ENCODE measurements at regions not wholly inside any gene's neighbourhood (a gene's known extent, or its start where the extent isn't known, plus 50 kb on each side); places are given as distances from the start of the nearest gene placed in this dataset.
"Not testable (repeated sequence)": the region's sequence is repeated elsewhere in the genome, so short reads cannot be mapped to it uniquely, and the experiment has no call there.

- no peak overlapping the region for H3K27ac Mint-ChIP-seq
- H3K9me3 Mint-ChIP-seq = peaks cover 0 to 3% (median 0%) of the 10 kb centered on the region in 7 donors
- TF ChIP-seq CTCF (IDR thresholded peaks at IDR 0.05) = no peak
- H3K4me1 Mint-ChIP-seq = no peaks in the 10 kb centered on the region
- intact Hi-C loops (cut with micrococcal nuclease) = no loop called here
- H3K4me1 ChIP-seq (ENCODE audit: control insufficient read depth in 1 of 2, insufficient read depth in 2 of 2, low read length in 2 of 2) = no peaks in the 10 kb centered on the region
- DNase-seq = no peak
- H3K27me3 Mint-ChIP-seq (ENCODE audit: low read depth in 3 of 3) = peaks cover 1 to 2% (median 1%) of the 10 kb centered on the region in 3 donors
- H3K9ac ChIP-seq (ENCODE audit: insufficient read depth, low read length, poor library complexity, severe bottlenecking) = no peak overlapping the region
- H3K27me3 ChIP-seq (ENCODE audit: control insufficient read depth in 2 of 2, insufficient read depth in 2 of 2, low read length in 2 of 2) = no peaks in the 10 kb centered on the region
- no peak overlapping the region for H3K4me2 ChIP-seq (replicated peaks; ENCODE audit: extremely low read depth, low read length, poor library complexity, severe bottlenecking)
- H3K36me3 Mint-ChIP-seq = no peaks in the 10 kb centered on the region
- H3K36me3 ChIP-seq (replicated peaks in 1 of 2; ENCODE audit: control insufficient read depth in 1 of 2, insufficient read depth in 2 of 2, low read length in 2 of 2) = no peaks in the 10 kb centered on the region
- H3K4me3 ChIP-seq (replicated peaks in 1 of 3; ENCODE audit: low read depth in 2 of 3, low read length in 3 of 3) = no peak overlapping the region
- H3K79me2 ChIP-seq (ENCODE audit: insufficient read depth, low read length) = no peaks in the 10 kb centered on the region
- H4K20me1 ChIP-seq (ENCODE audit: insufficient read depth, low read length) = no peaks in the 10 kb centered on the region
- H3K4me3 Mint-ChIP-seq = no peak overlapping the region
- no peak overlapping the region for H2AFZ ChIP-seq (ENCODE audit: insufficient read depth, low read depth, low read length, poor library complexity, severe bottlenecking)
- H3K9me3 ChIP-seq (replicated peaks in 1 of 2; ENCODE audit: control insufficient read depth in 1 of 2, insufficient read depth in 1 of 2, low read length in 2 of 2) = no peaks in the 10 kb centered on the region
- H3K27ac ChIP-seq (ENCODE audit: low read depth in 1 of 2, low read length in 2 of 2) = no peak overlapping the region
Measured at GRCh38 chr6:91193446-91193845, 606.6 kb upstream of the MAP3K7 start.

- H3K4me1 Mint-ChIP-seq; H3K27me3 Mint-ChIP-seq (ENCODE audit: low read depth in 3 of 3); H3K9me3 Mint-ChIP-seq; H3K4me1 ChIP-seq (ENCODE audit: control insufficient read depth in 1 of 2, insufficient read depth in 2 of 2, low read length in 2 of 2); H3K36me3 Mint-ChIP-seq; H3K4me3 ChIP-seq (replicated peaks in 1 of 3; ENCODE audit: low read depth in 2 of 3, low read length in 3 of 3); H3K27ac ChIP-seq (ENCODE audit: low read depth in 1 of 2, low read length in 2 of 2); DNase-seq; H3K9ac ChIP-seq (ENCODE audit: insufficient read depth, low read length, poor library complexity, severe bottlenecking); H3K36me3 ChIP-seq (replicated peaks in 1 of 2; ENCODE audit: control insufficient read depth in 1 of 2, insufficient read depth in 2 of 2, low read length in 2 of 2); H3K27ac Mint-ChIP-seq; H3K4me3 Mint-ChIP-seq; intact Hi-C loops (cut with micrococcal nuclease); H2AFZ ChIP-seq (ENCODE audit: insufficient read depth, low read depth, low read length, poor library complexity, severe bottlenecking); H3K79me2 ChIP-seq (ENCODE audit: insufficient read depth, low read length); H3K9me3 ChIP-seq (replicated peaks in 1 of 2; ENCODE audit: control insufficient read depth in 1 of 2, insufficient read depth in 1 of 2, low read length in 2 of 2); H3K4me2 ChIP-seq (replicated peaks; ENCODE audit: extremely low read depth, low read length, poor library complexity, severe bottlenecking); H4K20me1 ChIP-seq (ENCODE audit: insufficient read depth, low read length); H3K27me3 ChIP-seq (ENCODE audit: control insufficient read depth in 2 of 2, insufficient read depth in 2 of 2, low read length in 2 of 2): not testable (repeated sequence)
- 100% methylated on average over 2 of the region's 3 CpGs for WGBS (ENCODE audit: insufficient coverage)
Measured at GRCh38 chr6:91190041-91190440, 603.2 kb upstream of the MAP3K7 start.
